OCI-LY3 (cell line): ENCODE measurements at regions not wholly inside any gene's neighbourhood (a gene's known extent, or its start where the extent isn't known, plus 50 kb on each side); places are given as distances from the start of the nearest gene placed in this dataset.

ENCODE experiments used
- H2AFZ ChIP-seq: fragments of 200-600, 300-600 bp; shearing (Covaris generic); 2 replicates; pipeline ENCODE4 v1.6.0; 2014; ENCODE audit warnings: antibody characterized with exemption, low read depth, low read length
- H3K27ac ChIP-seq: fragments of 200-600, 300-600 bp; sonication (generic); 2 replicates; pipeline ENCODE4 v1.5.1; 2014; ENCODE audit warnings: mild to moderate bottlenecking, low read length, moderate library complexity, mixed read lengths
- H3K27me3 ChIP-seq: fragments of 200-600, 300-600 bp; sonication (generic); 2 replicates; pipeline ENCODE4 v1.6.1; 2014; ENCODE audit warnings: low read depth, low read length, mixed read lengths
- H3K36me3 ChIP-seq: fragments of 200-600, 300-600 bp; sonication (generic); replicated peaks from 2 replicates; pipeline ENCODE3; 2014; ENCODE audit warnings: low read depth, low read length, mixed read lengths
- H3K4me1 ChIP-seq: fragments of 300-600, 200-600 bp; sonication (generic); 2 replicates; pipeline ENCODE4 v1.6.1; 2014; ENCODE audit warnings: low read length, mixed read lengths
- H3K4me2 ChIP-seq: fragments of 200-600, 300-600 bp; sonication (generic); 2 replicates; pipeline ENCODE4 v1.6.1; 2014; ENCODE audit warnings: low read length, mixed read lengths
- H3K4me3 ChIP-seq: fragments of 300-600, 200-600 bp; sonication (generic); 2 replicates; pipeline ENCODE4 v1.5.1; 2014; ENCODE audit warnings: antibody characterized with exemption, mild to moderate bottlenecking, low read length, moderate library complexity
- H3K79me2 ChIP-seq: fragments of 300-600, 200-600 bp; shearing (Covaris generic); 2 replicates; pipeline ENCODE4 v1.6.1; 2014; ENCODE audit warnings: mild to moderate bottlenecking, low read length, mixed read lengths
- H3K9ac ChIP-seq: fragments of 300-600, 200-600 bp; shearing (Covaris generic); 2 replicates; pipeline ENCODE4 v1.6.0; 2014; ENCODE audit warnings: mild to moderate bottlenecking, low read length, moderate library complexity
- H3K9me3 ChIP-seq: fragments of 200-600, 300-600 bp; shearing (Covaris generic); 2 replicates; pipeline ENCODE4 v1.6.1; 2014; ENCODE audit warnings: low read length, mixed read lengths; ENCODE audit not compliant: insufficient read depth
- H4K20me1 ChIP-seq: fragments of 200-600, 300-600 bp; sonication (generic); 2 replicates; pipeline ENCODE4 v1.6.1; 2016; ENCODE audit warnings: low read length, mixed read lengths; ENCODE audit not compliant: insufficient read depth
- CTCF ChIP-seq: fragments of 200-600, 300-600 bp; sonication (generic); IDR thresholded peaks from 2 replicates; pipeline ENCODE4 v1.5.1; 2014; ENCODE audit warnings: antibody characterized with exemption, low read length, low read depth
- EZH2phosphoT487 ChIP-seq: fragments of 200-600 bp; shearing (Covaris generic); IDR thresholded peaks from 2 replicates; pipeline ENCODE4 v1.6.1; 2018; ENCODE audit warnings: antibody characterized with exemption, mixed run types, low read depth

- H3K27me3 ChIP-seq, result no peaks in the 10 kb centered on the region
- no peaks in the 10 kb centered on the region for H3K79me2 ChIP-seq
- peaks cover under 1% of the 10 kb centered on the region for H3K36me3 ChIP-seq
- peaks cover 7% of the 10 kb centered on the region; the same call in 1 of the 2 replicates for H3K9me3 ChIP-seq
- H3K4me3 ChIP-seq, result no peak overlapping the region
- H3K9ac ChIP-seq, result no peak overlapping the region
- H3K4me1 ChIP-seq, result peaks cover 11% of the 10 kb centered on the region
- no peak overlapping the region for H3K27ac ChIP-seq
- no peak overlapping the region for H3K4me2 ChIP-seq
- no peak for TF ChIP-seq CTCF
- no peak for TF ChIP-seq EZH2phosphoT487
- no peaks in the 10 kb centered on the region for H4K20me1 ChIP-seq
- H2AFZ ChIP-seq, result no peak overlapping the region
These were observed 112.3 kb downstream of the CBLN4 start for GRCh38 chr20:55893031-55893430.

GRCh38 chr20:55888685-55889084, 116.6 kb downstream of the CBLN4 start:
- Histone ChIP-seq H3K27me3 (no peaks in the 10 kb centered on the region), H3K36me3 (no peaks in the 10 kb centered on the region), H3K9me3 (no peaks in the 10 kb centered on the region), H3K9ac (no peak overlapping the region), H3K4me2 (no peak overlapping the region), H4K20me1 (no peaks in the 10 kb centered on the region), H3K79me2 (no peaks in the 10 kb centered on the region), H3K27ac (no peak overlapping the region), H3K4me3 (no peak overlapping the region), H2AFZ (no peak overlapping the region), H3K4me1 (peaks cover 11% of the 10 kb centered on the region)
- TF ChIP-seq EZH2phosphoT487 (no peak), CTCF (no peak)

GRCh38 chr20:55882910-55883309, 122.4 kb downstream of the CBLN4 start:
- Histone ChIP-seq H3K27me3 (no peaks in the 10 kb centered on the region), H2AFZ (no peak overlapping the region), H3K79me2 (no peaks in the 10 kb centered on the region), H3K27ac (no peak overlapping the region), H3K9ac (no peak overlapping the region), H4K20me1 (no peaks in the 10 kb centered on the region), H3K4me2 (no peak overlapping the region), H3K9me3 (no peaks in the 10 kb centered on the region), H3K36me3 (no peaks in the 10 kb centered on the region), H3K4me3 (no peak overlapping the region), H3K4me1 (no peaks in the 10 kb centered on the region)
- no peak for TF ChIP-seq EZH2phosphoT487
- no peak for TF ChIP-seq CTCF

- no peaks in the 10 kb centered on the region for H4K20me1 ChIP-seq
- no peaks in the 10 kb centered on the region for H3K4me1 ChIP-seq
- H3K9me3 ChIP-seq, result no peaks in the 10 kb centered on the region
- no peak overlapping the region for H2AFZ ChIP-seq
- no peaks in the 10 kb centered on the region for H3K27me3 ChIP-seq
- H3K9ac ChIP-seq, result no peak overlapping the region
- no peaks in the 10 kb centered on the region for H3K79me2 ChIP-seq
- no peak for TF ChIP-seq EZH2phosphoT487
- H3K4me2 ChIP-seq, result no peak overlapping the region
- no peak overlapping the region for H3K4me3 ChIP-seq
- no peaks in the 10 kb centered on the region for H3K36me3 ChIP-seq
- no peak overlapping the region for H3K27ac ChIP-seq
These were observed 123.0 kb downstream of the CBLN4 start for GRCh38 chr20:55882286-55882685.

- Histone ChIP-seq H4K20me1 (no peaks in the 10 kb centered on the region), H3K9ac (no peak overlapping the region), H3K27ac (no peak overlapping the region), H3K27me3 (no peaks in the 10 kb centered on the region), H3K9me3 (no peaks in the 10 kb centered on the region), H3K4me3 (no peak overlapping the region), H3K79me2 (no peaks in the 10 kb centered on the region), H3K4me1 (no peaks in the 10 kb centered on the region), H3K4me2 (no peak overlapping the region), H2AFZ (no peak overlapping the region), H3K36me3 (no peaks in the 10 kb centered on the region)
- TF ChIP-seq CTCF, result no peak
- TF ChIP-seq EZH2phosphoT487, result no peak
These were observed 124.1 kb downstream of the CBLN4 start for GRCh38 chr20:55881204-55881603.
